PC-9 (cell line): ENCODE measurements at regions not wholly inside any gene's neighbourhood (a gene's known extent, or its start where the extent isn't known, plus 50 kb on each side); places are given as distances from the start of the nearest gene placed in this dataset.

ENCODE experiments used
- CTCF ChIP-seq: fragments of 200-600 bp; sonication (generic); conservative IDR thresholded peaks from 2 replicates; pipeline ENCODE4 v1.6.1; 2017; ENCODE audit warnings: mixed run types, antibody characterized with exemption, mild to moderate bottlenecking, moderate library complexity
- EZH2 ChIP-seq: fragments of 200-600 bp; sonication (generic); IDR thresholded peaks from 2 replicates; pipeline ENCODE4 v1.8.0; 2017; ENCODE audit warnings: antibody characterized with exemption, low read depth

- no peak for TF ChIP-seq CTCF
- no peak for TF ChIP-seq EZH2
Measured at GRCh38 chr5:125484272-125484741, 737.9 kb upstream of the ZNF608 start.
